ENCODE measurements at regions not wholly inside any gene's neighbourhood (a gene's known extent, or its start where the extent isn't known, plus 50 kb on each side); places are given as distances from the start of the nearest gene placed in this dataset.

DNA sequence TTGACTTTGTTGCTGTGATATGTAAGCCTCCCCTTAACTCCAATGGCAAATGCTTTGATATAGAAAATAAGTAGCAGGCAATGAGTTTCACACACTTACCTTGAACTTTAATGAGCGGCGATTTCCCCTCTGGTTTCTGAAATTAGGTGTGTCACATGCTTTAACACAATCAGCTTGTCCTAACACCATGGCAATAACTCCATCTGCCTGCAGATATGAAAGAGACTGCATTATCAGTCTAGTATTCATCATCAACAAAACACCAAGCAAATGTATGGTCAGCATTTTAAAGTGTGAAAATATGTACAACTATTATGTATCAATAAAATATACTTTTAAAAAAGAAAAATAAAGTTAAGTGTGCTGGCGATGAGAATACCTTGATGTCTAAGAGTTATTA is 128.8 kb upstream of the FAM9B start:
- TF ChIP-seq, protein P1, sequence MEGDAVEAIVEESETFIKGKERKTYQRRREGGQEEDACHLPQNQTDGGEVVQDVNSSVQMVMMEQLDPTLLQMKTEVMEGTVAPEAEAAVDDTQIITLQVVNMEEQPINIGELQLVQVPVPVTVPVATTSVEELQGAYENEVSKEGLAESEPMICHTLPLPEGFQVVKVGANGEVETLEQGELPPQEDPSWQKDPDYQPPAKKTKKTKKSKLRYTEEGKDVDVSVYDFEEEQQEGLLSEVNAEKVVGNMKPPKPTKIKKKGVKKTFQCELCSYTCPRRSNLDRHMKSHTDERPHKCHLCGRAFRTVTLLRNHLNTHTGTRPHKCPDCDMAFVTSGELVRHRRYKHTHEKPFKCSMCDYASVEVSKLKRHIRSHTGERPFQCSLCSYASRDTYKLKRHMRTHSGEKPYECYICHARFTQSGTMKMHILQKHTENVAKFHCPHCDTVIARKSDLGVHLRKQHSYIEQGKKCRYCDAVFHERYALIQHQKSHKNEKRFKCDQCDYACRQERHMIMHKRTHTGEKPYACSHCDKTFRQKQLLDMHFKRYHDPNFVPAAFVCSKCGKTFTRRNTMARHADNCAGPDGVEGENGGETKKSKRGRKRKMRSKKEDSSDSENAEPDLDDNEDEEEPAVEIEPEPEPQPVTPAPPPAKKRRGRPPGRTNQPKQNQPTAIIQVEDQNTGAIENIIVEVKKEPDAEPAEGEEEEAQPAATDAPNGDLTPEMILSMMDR (conservative IDR thresholded peaks at IDR 0.05), result no peak
- no peak for TF ChIP-seq ZFX (IDR thresholded peaks at IDR 0.05)
- H3K27ac ChIP-seq, result no peak overlapping the region

DNA sequence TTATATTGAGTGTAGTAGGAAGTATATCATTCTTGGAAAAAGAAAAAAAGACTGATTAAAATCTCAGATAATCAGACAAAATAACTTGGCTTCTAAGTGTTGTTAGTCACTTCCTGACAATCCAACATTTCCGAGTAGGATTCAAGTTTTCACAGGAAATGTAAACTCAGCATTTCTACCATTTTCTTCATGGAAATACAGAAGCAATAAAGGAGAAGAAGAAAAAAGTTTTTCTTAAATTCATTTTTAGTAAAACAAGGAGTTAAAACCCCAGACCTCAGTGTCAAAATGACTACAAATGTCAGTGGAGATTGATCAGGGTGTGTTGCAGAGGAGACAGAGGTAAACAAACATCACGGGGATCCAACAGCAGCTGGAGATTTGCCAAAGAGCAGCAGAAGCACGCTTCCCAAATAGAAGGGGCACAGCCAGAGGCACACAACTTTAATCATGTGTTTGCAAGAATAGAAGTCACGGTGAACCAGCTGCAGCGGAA is 129.3 kb upstream of the FAM9B start:
- no peak for TF ChIP-seq ZFX (IDR thresholded peaks at IDR 0.05)
- TF ChIP-seq, protein P1 (conservative IDR thresholded peaks at IDR 0.05), result no peak
- no peak overlapping the region for H3K27ac ChIP-seq

DNA sequence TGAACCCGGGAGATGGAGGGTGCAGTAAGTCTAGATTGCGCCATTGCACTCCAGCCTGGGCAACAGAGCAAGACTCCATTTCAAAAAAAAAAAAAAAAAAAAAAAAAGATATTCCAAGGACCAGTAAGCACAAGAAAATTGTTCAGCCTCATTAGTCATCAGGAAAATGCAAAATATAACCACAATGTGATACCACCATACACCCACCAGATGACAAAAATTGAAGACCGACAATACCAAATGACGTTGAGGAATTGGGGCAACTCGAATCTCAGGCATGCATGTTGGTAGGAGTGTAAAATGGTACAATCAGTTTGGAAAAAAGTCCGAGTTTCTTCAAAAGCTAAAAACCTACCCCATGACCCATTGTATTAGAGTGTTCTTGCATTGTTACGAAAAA is 130.2 kb upstream of the FAM9B start:
- TF ChIP-seq ZFX (IDR thresholded peaks at IDR 0.05), result no peak
- TF ChIP-seq, protein P1 (conservative IDR thresholded peaks at IDR 0.05), result no peak
- H3K27ac ChIP-seq, result no peak overlapping the region

GRCh38 chrX:9164533-9165426 is 130.9 kb upstream of the FAM9B start:
- no peak overlapping the region for H3K27ac ChIP-seq

GRCh38 chrX:9166584-9166944 is 132.6 kb upstream of the FAM9B start:
- TF ChIP-seq, protein P1 (conservative IDR thresholded peaks at IDR 0.05), result no peak
- no peak for TF ChIP-seq ZFX (IDR thresholded peaks at IDR 0.05)
- no peak overlapping the region for H3K27ac ChIP-seq

More at GRCh38 chrX:9164533-9165426, 130.9 kb upstream of the FAM9B start:
- TF ChIP-seq ZFX (IDR thresholded peaks at IDR 0.05), result no peak
- TF ChIP-seq, protein P1 (conservative IDR thresholded peaks at IDR 0.05), result no peak

GRCh38 chrX:9171841-9172463 is 138.0 kb upstream of the FAM9B start:
- no peak overlapping the region for H3K27ac ChIP-seq

More at GRCh38 chrX:9171841-9172463, 138.0 kb upstream of the FAM9B start:
- no peak for TF ChIP-seq ZFX (IDR thresholded peaks at IDR 0.05)
- TF ChIP-seq, protein P1 (conservative IDR thresholded peaks at IDR 0.05), result no peak

Data from C4-2B (cell line).